Right atrium auricular region (tissue), 2 donors: ENCODE measurements at regions not wholly inside any gene's neighbourhood (a gene's known extent, or its start where the extent isn't known, plus 50 kb on each side); places are given as distances from the start of the nearest gene placed in this dataset.

Experiments
- DNase-seq: peaks from one replicate; pipeline ENCODE4 v3.0.0-alpha.2; 2019; ENCODE audit warnings: low spot score
- H3K27ac ChIP-seq, 2 donors: fragments of 200-600 bp; sonication (generic); 1 replicate in 1 of 2; 2 replicates in 1 of 2; pipeline ENCODE4 v1.5.1; 2016 to 2019
- H3K27me3 ChIP-seq, 2 donors: fragments of 200-600 bp; sonication (generic); one replicate each; pipeline versions ENCODE4 v1.5.1 to v1.6.0; 2017 to 2019
- H3K36me3 ChIP-seq: fragments of 200-600 bp; sonication (generic); one replicate; pipeline ENCODE4 v1.5.1; 2016
- H3K4me1 ChIP-seq, 2 donors: fragments of 200-600 bp; sonication (generic); one replicate each; pipeline versions ENCODE4 v1.5.1 to v1.6.0; 2017 to 2019
- H3K4me3 ChIP-seq, 2 donors: fragments of 200-600 bp; sonication (generic); 1 replicate in 1 of 2; 2 replicates in 1 of 2; pipeline ENCODE4 v1.5.1; 2017 to 2019; ENCODE audit warnings: mild to moderate bottlenecking in 1 of 2, moderate library complexity in 1 of 2
- H3K9me3 ChIP-seq, 2 donors: fragments of 200-600 bp; sonication (generic); one replicate each; pipeline ENCODE4 v1.5.1; 2019
- CTCF ChIP-seq, 2 donors: fragments of 200-600 bp; sonication (generic); IDR thresholded peaks; one replicate each; pipeline ENCODE4 v1.5.1; 2019; ENCODE audit warnings: antibody characterized with exemption in 2 of 2

- Histone ChIP-seq H3K9me3 (no peaks in the 10 kb centered on the region), H3K36me3 (no peaks in the 10 kb centered on the region), H3K4me3 (no peak overlapping the region), H3K4me1 (no peaks in the 10 kb centered on the region), H3K27me3 (no peaks in the 10 kb centered on the region), H3K27ac (no peak overlapping the region)
- no peak for TF ChIP-seq CTCF (IDR thresholded peaks at IDR 0.05)
- no peak for DNase-seq
These were observed 146.3 kb downstream of the BAMBI start for GRCh38 chr10:28823501-28824075.

- no peak for DNase-seq
- H3K36me3 ChIP-seq, result no peaks in the 10 kb centered on the region
- no peak overlapping the region for H3K27ac ChIP-seq
- TF ChIP-seq CTCF (IDR thresholded peaks at IDR 0.05), result no peak
- peaks cover 0 to 3% of the 10 kb centered on the region in 2 donors for H3K4me1 ChIP-seq
- no peaks in the 10 kb centered on the region for H3K9me3 ChIP-seq
- no peaks in the 10 kb centered on the region for H3K27me3 ChIP-seq
- H3K4me3 ChIP-seq, result no peak overlapping the region
These were observed 156.0 kb downstream of the BAMBI start for GRCh38 chr10:28833313-28833712.

- Histone ChIP-seq H3K4me3 (no peak overlapping the region), H3K36me3 (no peaks in the 10 kb centered on the region), H3K4me1 (peaks cover 0 to 31% of the 10 kb centered on the region in 2 donors), H3K9me3 (no peaks in the 10 kb centered on the region), H3K27me3 (no peaks in the 10 kb centered on the region), H3K27ac (no peak overlapping the region)
- no peak for TF ChIP-seq CTCF (IDR thresholded peaks at IDR 0.05)
- no peak for DNase-seq
These were observed 159.1 kb downstream of the BAMBI start for GRCh38 chr10:28836435-28836743.

GRCh38 chr10:28837613-28838390 lies 160.5 kb downstream of the BAMBI start:
- Histone ChIP-seq H3K4me1 (peaks cover 0 to 31% of the 10 kb centered on the region in 2 donors), H3K4me3 (no peak overlapping the region), H3K9me3 (no peaks in the 10 kb centered on the region), H3K36me3 (no peaks in the 10 kb centered on the region), H3K27me3 (no peaks in the 10 kb centered on the region), H3K27ac (peak overlapping the region in 1 of 2 donors; percentile 88)
- no peak for TF ChIP-seq CTCF (IDR thresholded peaks at IDR 0.05)
- DNase-seq, result no peak

- DNase-seq, result no peak
- Histone ChIP-seq H3K27ac (peak overlapping the region; percentile 61 to 88), H3K27me3 (no peaks in the 10 kb centered on the region), H3K9me3 (no peaks in the 10 kb centered on the region), H3K4me1 (peaks cover 0 to 31% of the 10 kb centered on the region in 2 donors), H3K36me3 (no peaks in the 10 kb centered on the region), H3K4me3 (no peak overlapping the region)
- no peak for TF ChIP-seq CTCF (IDR thresholded peaks at IDR 0.05)
These were observed 161.6 kb downstream of the BAMBI start for GRCh38 chr10:28838908-28839307.
